CD4-positive, alpha-beta memory T cell (primary cell): ENCODE measurements at regions not wholly inside any gene's neighbourhood (a gene's known extent, or its start where the extent isn't known, plus 50 kb on each side); places are given as distances from the start of the nearest gene placed in this dataset.

Experiments used
- CTCF ChIA-PET: fragments of 350-600 bp; sonication (Branson Sonifier 250); formaldehyde crosslinking; loops from one replicate; lab custom pipeline; 2021; ENCODE audit warnings: inconsistent platforms; ENCODE audit not compliant: partially characterized antibody; lab: Charles Lee
- POLR2A ChIA-PET: fragments of 350-600 bp; sonication (Branson Sonifier 250); formaldehyde crosslinking; loops from one replicate; lab custom pipeline; 2021; ENCODE audit not compliant: partially characterized antibody; lab: Charles Lee
- DNase-seq, 5 donors: peaks; one replicate each; pipeline versions ENCODE4 v3.0.0 to v3.0.0-alpha.2; 2020 to 2022; ENCODE audit warnings: mixed read lengths in 1 of 5
- H3K27ac ChIP-seq: one replicate; pipeline ENCODE4 v1.7.0; 2013; ENCODE audit warnings: low read depth, low read length
- H3K27me3 ChIP-seq: 2 replicates; pipeline ENCODE4 v1.7.0; 2013; ENCODE audit warnings: mild to moderate bottlenecking, low read length, moderate library complexity; ENCODE audit not compliant: insufficient read depth
- H3K36me3 ChIP-seq: 2 replicates; pipeline ENCODE4 v1.7.0; 2013; ENCODE audit warnings: mild to moderate bottlenecking, low read length, moderate library complexity; ENCODE audit not compliant: insufficient read depth
- H3K4me1 ChIP-seq: 2 replicates; pipeline ENCODE4 v1.7.0; 2013; ENCODE audit warnings: mild to moderate bottlenecking, low read length, moderate library complexity; ENCODE audit not compliant: insufficient read depth
- H3K4me3 ChIP-seq, 2 donors: one replicate each; pipeline ENCODE4 v1.7.0; 2013; ENCODE audit warnings: low read length in 2 of 2, mild to moderate bottlenecking in 1 of 2
- H3K9me3 ChIP-seq, 2 donors: one replicate each; pipeline ENCODE4 v1.7.0; 2013; ENCODE audit warnings: low read length in 2 of 2, control low read depth in 1 of 2; ENCODE audit not compliant: control insufficient read depth in 1 of 2
- H3K27ac Mint-ChIP-seq, 7 donors: one replicate each; pipeline ENCODE4 v1.8.0; 2020 to 2021; ENCODE audit warnings: mixed read lengths in 7 of 7, mild to moderate bottlenecking in 6 of 7, inconsistent platforms in 3 of 7, moderate library complexity in 3 of 7
- H3K27me3 Mint-ChIP-seq, 2 donors: one replicate each; pipeline ENCODE4 v1.8.0; 2020 to 2021; ENCODE audit warnings: mixed read lengths in 2 of 2
- H3K36me3 Mint-ChIP-seq, 2 donors: one replicate each; pipeline ENCODE4 v1.8.0; 2020 to 2021; ENCODE audit warnings: mixed read lengths in 2 of 2, inconsistent platforms in 1 of 2, mild to moderate bottlenecking in 1 of 2
- H3K4me1 Mint-ChIP-seq, 4 donors: one replicate each; pipeline ENCODE4 v1.8.0; 2020 to 2021; ENCODE audit warnings: mixed read lengths in 4 of 4, mild to moderate bottlenecking in 1 of 4
- H3K4me3 Mint-ChIP-seq, 8 donors: one replicate each; pipeline ENCODE4 v1.8.0; 2020 to 2021; ENCODE audit warnings: mixed read lengths in 8 of 8, mild to moderate bottlenecking in 7 of 8, moderate library complexity in 6 of 8, inconsistent platforms in 3 of 8
- H3K9me3 Mint-ChIP-seq, 8 donors: one replicate each; pipeline ENCODE4 v1.8.0; 2020 to 2021; ENCODE audit warnings: mixed read lengths in 8 of 8, mild to moderate bottlenecking in 5 of 8, inconsistent platforms in 3 of 8, moderate library complexity in 1 of 8
- intact Hi-C: fragments of 100-400 bp; cut with micrococcal nuclease; formaldehyde crosslinking; loops from one replicate; pipeline ENCODE4 v1.15.1; 2023

DNA sequence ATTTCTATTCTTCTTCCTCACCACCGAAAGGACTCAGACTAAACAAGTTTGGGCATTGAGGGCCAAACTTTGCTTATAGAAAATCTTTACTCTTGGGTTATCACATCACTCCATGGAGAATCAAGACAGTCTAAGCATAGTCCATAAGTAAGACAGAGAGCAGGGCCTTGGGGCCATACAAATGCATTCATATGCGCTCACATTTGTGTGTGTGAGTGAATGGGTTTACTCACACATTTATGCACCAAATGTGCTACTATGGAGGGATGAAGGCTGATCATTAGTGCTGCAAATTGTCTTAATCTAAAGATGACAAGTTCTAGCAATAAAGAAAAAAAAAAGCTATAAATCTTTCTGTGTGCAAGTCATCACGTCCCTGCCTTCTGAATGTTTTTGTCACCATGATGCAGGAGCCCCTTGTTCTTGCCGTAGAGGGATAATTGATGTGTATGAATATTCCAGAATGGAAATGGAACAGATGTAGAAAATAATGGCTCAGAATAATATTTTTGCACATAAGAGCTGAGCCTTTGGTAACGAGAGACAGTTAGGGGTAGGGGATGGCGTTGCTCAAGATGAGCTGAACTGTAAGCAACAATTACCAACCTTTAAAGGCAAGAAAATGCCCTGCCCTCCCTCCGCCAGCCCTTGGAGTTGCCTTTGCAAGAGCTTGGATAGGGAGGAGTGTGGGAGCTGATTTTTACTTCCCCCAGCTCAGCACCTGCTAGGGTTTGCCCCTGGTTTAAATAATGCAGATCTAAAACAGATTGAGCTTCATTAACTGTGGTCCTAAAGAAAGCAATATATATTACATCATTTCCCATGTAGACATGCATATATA is 52.3 kb upstream of the IKBKE start:
- H3K4me1 ChIP-seq, result no peaks in the 10 kb centered on the region
- no peaks in the 10 kb centered on the region for H3K9me3 Mint-ChIP-seq
- ChIA-PET CTCF (interaction anchor here (0.9 kb wide), 1 partner anchor 13 kb away, joined by 3 read pairs; no protein-coding TSS in a partner anchor), POLR2A (no interaction called here)
- peaks cover 30 to 47% of the 10 kb centered on the region in 2 donors for H3K36me3 Mint-ChIP-seq
- no peaks in the 10 kb centered on the region for H3K9me3 ChIP-seq
- H3K27me3 Mint-ChIP-seq, result no peaks in the 10 kb centered on the region
- no peaks in the 10 kb centered on the region for H3K4me1 Mint-ChIP-seq
- no peaks in the 10 kb centered on the region for H3K27me3 ChIP-seq
- no peak overlapping the region for H3K27ac Mint-ChIP-seq
- intact Hi-C loops, result no loop called here
- no peak overlapping the region for H3K27ac ChIP-seq
- H3K4me3 Mint-ChIP-seq, result no peak overlapping the region
- no peak for DNase-seq
- H3K36me3 ChIP-seq, result peaks cover 3% of the 10 kb centered on the region
- no peak overlapping the region for H3K4me3 ChIP-seq

DNA sequence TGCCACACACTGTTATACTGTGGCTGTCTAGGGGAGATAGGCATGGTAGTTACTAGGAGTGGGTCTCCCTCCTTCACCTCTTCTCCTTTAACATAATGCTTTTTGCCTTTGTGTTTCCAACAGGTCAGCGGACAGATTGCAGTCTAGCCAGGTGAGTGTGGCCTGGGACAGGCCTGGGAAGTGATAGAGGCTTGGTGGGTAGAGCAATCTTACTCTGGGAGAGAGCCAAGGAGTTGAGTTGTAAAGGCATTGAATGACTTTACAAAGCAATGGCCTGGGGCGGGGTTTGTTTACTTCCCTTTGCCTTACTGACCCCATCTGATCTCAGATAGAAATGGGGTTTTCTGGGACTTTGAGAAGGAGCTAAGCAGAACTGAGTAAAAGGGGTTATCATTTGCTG is 51.0 kb upstream of the IKBKE start:
- H3K36me3 ChIP-seq, result peaks cover 3% of the 10 kb centered on the region
- POLR2A ChIA-PET, result no interaction called here
- no peak overlapping the region for H3K4me3 ChIP-seq
- DNase-seq, result no peak
- no peaks in the 10 kb centered on the region for H3K9me3 ChIP-seq
- Mint-ChIP-seq H3K27ac (peak overlapping the region in 1 of 7 donors; percentile 67), H3K36me3 (peaks cover 32 to 53% of the 10 kb centered on the region in 2 donors), H3K4me3 (no peak overlapping the region), H3K27me3 (no peaks in the 10 kb centered on the region), H3K9me3 (no peaks in the 10 kb centered on the region), H3K4me1 (no peaks in the 10 kb centered on the region)
- H3K4me1 ChIP-seq, result no peaks in the 10 kb centered on the region
- H3K27ac ChIP-seq, result no peak overlapping the region
- intact Hi-C loops, result no loop called here
- no peaks in the 10 kb centered on the region for H3K27me3 ChIP-seq
- CTCF ChIA-PET, result no interaction called here

DNA sequence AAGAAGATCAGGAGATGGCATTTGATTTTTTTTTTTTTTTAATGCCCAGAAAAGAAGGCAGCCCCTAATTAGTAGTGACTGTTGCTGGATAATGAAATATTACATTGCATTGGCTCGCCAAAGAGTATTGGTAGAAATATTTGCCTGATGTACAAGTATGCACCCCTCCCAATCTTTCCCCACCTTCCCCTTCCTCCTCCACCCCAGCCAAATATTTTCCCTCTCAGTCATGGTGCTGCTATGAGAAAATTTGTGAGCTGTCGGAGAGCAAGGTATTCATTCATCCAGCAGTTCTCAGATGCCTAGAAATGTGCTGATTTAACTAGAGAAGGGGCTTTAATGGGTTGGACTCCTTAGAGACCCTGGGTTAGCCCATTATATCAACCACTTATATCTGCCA is 50.5 kb upstream of the IKBKE start:
- Mint-ChIP-seq H3K27ac (no peak overlapping the region), H3K4me1 (no peaks in the 10 kb centered on the region), H3K36me3 (peaks cover 29 to 49% of the 10 kb centered on the region in 2 donors), H3K9me3 (no peaks in the 10 kb centered on the region), H3K27me3 (no peaks in the 10 kb centered on the region), H3K4me3 (no peak overlapping the region)
- Histone ChIP-seq H3K9me3 (no peaks in the 10 kb centered on the region), H3K36me3 (peaks cover 3% of the 10 kb centered on the region), H3K27me3 (no peaks in the 10 kb centered on the region), H3K27ac (no peak overlapping the region), H3K4me1 (no peaks in the 10 kb centered on the region), H3K4me3 (no peak overlapping the region)
- ChIA-PET CTCF (no interaction called here), POLR2A (no interaction called here)
- DNase-seq, result no peak
- intact Hi-C loops, result no loop called here

DNA sequence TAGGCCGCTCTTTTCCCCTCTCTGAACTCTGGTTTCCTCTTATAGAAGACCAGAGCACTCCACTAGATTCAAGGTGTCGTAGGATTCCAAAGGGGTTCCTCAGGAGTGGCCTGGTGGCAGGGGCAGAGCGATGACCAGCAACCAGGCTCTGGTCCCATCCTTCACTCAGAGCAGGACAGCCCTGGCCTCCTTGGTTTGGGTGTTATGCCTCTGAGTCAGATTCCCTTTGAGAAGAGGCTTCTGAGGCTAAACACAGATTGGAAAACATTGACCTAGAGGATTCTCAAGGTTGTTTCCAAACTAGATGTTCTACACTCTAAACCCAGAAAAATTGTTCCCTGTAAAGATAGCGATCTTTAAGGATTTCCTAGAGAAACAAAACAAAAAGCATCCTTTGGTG is 49.8 kb upstream of the IKBKE start:
- ChIA-PET CTCF (no interaction called here), POLR2A (no interaction called here)
- Histone ChIP-seq H3K9me3 (no peaks in the 10 kb centered on the region), H3K36me3 (peaks cover 3% of the 10 kb centered on the region), H3K4me1 (no peaks in the 10 kb centered on the region), H3K27ac (no peak overlapping the region), H3K27me3 (no peaks in the 10 kb centered on the region), H3K4me3 (no peak overlapping the region)
- H3K27me3 Mint-ChIP-seq, result no peaks in the 10 kb centered on the region
- H3K27ac Mint-ChIP-seq, result no peak overlapping the region
- peaks cover 29 to 48% of the 10 kb centered on the region in 2 donors for H3K36me3 Mint-ChIP-seq
- H3K4me3 Mint-ChIP-seq, result no peak overlapping the region
- DNase-seq, result no peak
- H3K4me1 Mint-ChIP-seq, result no peaks in the 10 kb centered on the region
- intact Hi-C loops, result no loop called here
- no peaks in the 10 kb centered on the region for H3K9me3 Mint-ChIP-seq
